Body of pancreas (tissue), 4 donors: ENCODE measurements at regions not wholly inside any gene's neighbourhood (a gene's known extent, or its start where the extent isn't known, plus 50 kb on each side); places are given as distances from the start of the nearest gene placed in this dataset.

Experiments
- POLR2A ChIP-seq, 3 donors: fragments of 450-650 bp; IDR thresholded peaks; one replicate each; pipeline ENCODE4 v1.6.1; 2016; ENCODE audit warnings: antibody characterized with exemption in 3 of 3, mild to moderate bottlenecking in 2 of 3
- TF ChIP-seq, protein P1 (sequence below), 7 experiments: fragments of 450-650 bp in 4 of 7; fragments of 200-600 bp in 3 of 7; sonication (generic) in 3 of 7; IDR thresholded peaks; one replicate each; pipeline ENCODE4 v1.5.1; 2016 to 2019; ENCODE audit warnings: antibody characterized with exemption in 7 of 7

DNA sequence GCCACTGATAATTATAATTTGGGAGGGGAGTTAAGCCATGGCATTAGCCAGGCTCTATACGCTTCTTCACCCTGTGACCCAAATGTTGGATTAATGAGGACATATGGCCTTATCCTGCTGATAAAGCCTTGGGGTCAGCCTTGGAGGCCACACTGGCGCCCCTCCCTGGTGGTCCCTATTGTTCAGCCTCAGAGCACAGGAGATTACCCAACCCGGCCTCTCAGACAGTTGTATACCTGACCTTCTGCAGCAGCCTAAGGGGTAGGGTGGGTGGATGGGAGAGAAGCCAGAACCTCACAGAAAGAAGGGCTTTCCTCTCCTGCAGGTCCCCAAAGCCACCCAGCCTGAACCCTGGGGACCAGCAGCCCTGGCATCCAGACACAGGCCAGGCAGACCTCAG is 76.8 kb downstream of the LINC00237 start:
- TF ChIP-seq POLR2A (IDR thresholded peaks at IDR 0.05): no peak
- TF ChIP-seq, protein P1, sequence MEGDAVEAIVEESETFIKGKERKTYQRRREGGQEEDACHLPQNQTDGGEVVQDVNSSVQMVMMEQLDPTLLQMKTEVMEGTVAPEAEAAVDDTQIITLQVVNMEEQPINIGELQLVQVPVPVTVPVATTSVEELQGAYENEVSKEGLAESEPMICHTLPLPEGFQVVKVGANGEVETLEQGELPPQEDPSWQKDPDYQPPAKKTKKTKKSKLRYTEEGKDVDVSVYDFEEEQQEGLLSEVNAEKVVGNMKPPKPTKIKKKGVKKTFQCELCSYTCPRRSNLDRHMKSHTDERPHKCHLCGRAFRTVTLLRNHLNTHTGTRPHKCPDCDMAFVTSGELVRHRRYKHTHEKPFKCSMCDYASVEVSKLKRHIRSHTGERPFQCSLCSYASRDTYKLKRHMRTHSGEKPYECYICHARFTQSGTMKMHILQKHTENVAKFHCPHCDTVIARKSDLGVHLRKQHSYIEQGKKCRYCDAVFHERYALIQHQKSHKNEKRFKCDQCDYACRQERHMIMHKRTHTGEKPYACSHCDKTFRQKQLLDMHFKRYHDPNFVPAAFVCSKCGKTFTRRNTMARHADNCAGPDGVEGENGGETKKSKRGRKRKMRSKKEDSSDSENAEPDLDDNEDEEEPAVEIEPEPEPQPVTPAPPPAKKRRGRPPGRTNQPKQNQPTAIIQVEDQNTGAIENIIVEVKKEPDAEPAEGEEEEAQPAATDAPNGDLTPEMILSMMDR (IDR thresholded peaks at IDR 0.05): no peak
